ENCODE measurements at regions not wholly inside any gene's neighbourhood (a gene's known extent, or its start where the extent isn't known, plus 50 kb on each side); places are given as distances from the start of the nearest gene placed in this dataset.

GRCh38 chr2:120509991-120510735 lies 164.2 kb downstream of the INHBB start:
- TF ChIP-seq CTCF (IDR thresholded peaks at IDR 0.05; ENCODE audit: low read length) (no peak), EZH2 (IDR thresholded peaks at IDR 0.05; ENCODE audit: borderline replicate concordance, low read length) (no peak)

Data from OCI-LY1 (cell line).